ENCODE measurements at regions not wholly inside any gene's neighbourhood (a gene's known extent, or its start where the extent isn't known, plus 50 kb on each side); places are given as distances from the start of the nearest gene placed in this dataset.

DNA sequence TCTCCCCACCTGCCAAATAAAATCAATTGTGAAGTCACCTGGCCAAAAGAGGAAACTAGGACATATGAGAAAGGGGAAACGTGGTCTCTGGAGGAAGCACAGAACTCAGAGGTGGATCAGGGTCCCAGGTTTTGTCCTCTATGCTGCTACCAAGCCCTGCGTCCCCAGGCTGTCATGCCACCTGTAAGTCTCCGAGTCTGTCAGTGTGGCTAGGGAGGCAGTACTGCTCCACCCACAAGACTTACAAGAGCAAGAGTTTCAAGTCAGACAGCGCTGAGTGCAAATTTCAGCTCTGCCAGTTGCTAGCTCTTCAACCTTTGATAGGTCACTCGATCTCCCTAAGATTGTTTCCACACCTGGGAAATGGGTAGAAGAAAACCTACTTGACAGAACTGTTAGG is 98.6 kb downstream of the C1QL2 start:
- no peak for FAIRE-seq
- POLR2A ChIA-PET, result no interaction called here
- WGBS (ENCODE audit: low lambda C conversion rate), result 9% methylated on average over 5 of the region's 5 CpGs

More for the DNA sequence above, 98.6 kb downstream of the C1QL2 start:
- ATAC-seq (no peak), DNase-seq (ENCODE audit: low spot score) (no peak)
- Histone ChIP-seq H3K36me3 (replicated peaks in 1 of 2; ENCODE audit: control insufficient read depth in 1 of 2, insufficient read depth in 2 of 2, low read length in 2 of 2) (no peaks in the 10 kb centered on the region), H3K27ac (ENCODE audit: extremely low read length, insufficient read depth, low read length) (no peak overlapping the region), H3K9me3 (ENCODE audit: low read length) (no peaks in the 10 kb centered on the region), H3K27me3 (ENCODE audit: control insufficient read depth in 1 of 2, insufficient read depth in 2 of 2, low read length in 2 of 2) (no peaks in the 10 kb centered on the region; a peak in 1 of 5 replicates), H2AFZ (ENCODE audit: low read length) (no peak overlapping the region), H3K4me3 (replicated peaks in 1 of 3; ENCODE audit: insufficient read depth in 1 of 3, low read depth in 2 of 3, low read length in 3 of 3) (no peak overlapping the region), H3K4me2 (ENCODE audit: low read depth, low read length) (no peak overlapping the region), H3K79me2 (ENCODE audit: insufficient read depth, low read length) (no peaks in the 10 kb centered on the region), H4K20me1 (ENCODE audit: insufficient read depth, low read length) (no peaks in the 10 kb centered on the region), H3K9ac (ENCODE audit: insufficient read depth, low read depth, low read length) (no peak overlapping the region), H3K4me1 (ENCODE audit: insufficient read depth, low read length) (no peaks in the 10 kb centered on the region)
- no TSS peak for BruUV-seq (replicated peaks)
- intact Hi-C loops (cut with micrococcal nuclease; ENCODE audit: unreplicated experiment) (no loop called here), in situ Hi-C loops (cut with HindIII; ENCODE audit: extremely low pct_ligation_motif_present, low pct_unique_long_range_greater_than_20kb) (no loop called here)
- TF ChIP-seq, protein P1, sequence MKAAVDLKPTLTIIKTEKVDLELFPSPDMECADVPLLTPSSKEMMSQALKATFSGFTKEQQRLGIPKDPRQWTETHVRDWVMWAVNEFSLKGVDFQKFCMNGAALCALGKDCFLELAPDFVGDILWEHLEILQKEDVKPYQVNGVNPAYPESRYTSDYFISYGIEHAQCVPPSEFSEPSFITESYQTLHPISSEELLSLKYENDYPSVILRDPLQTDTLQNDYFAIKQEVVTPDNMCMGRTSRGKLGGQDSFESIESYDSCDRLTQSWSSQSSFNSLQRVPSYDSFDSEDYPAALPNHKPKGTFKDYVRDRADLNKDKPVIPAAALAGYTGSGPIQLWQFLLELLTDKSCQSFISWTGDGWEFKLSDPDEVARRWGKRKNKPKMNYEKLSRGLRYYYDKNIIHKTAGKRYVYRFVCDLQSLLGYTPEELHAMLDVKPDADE (CRISPR knock-in tag; IDR thresholded peaks at IDR 0.05), result no peak
- TF ChIP-seq EHMT2 (IDR thresholded peaks at IDR 0.05; ENCODE audit: borderline replicate concordance, low read depth, low read length) (no peak), MIXL1 (CRISPR knock-in tag; IDR thresholded peaks at IDR 0.05) (no peak), PBX2 (CRISPR knock-in tag; IDR thresholded peaks at IDR 0.05) (no peak), GLI4 (CRISPR knock-in tag; IDR thresholded peaks at IDR 0.05; ENCODE audit: borderline replicate concordance) (no peak), ZNF609 (CRISPR knock-in tag; IDR thresholded peaks at IDR 0.05; ENCODE audit: borderline replicate concordance) (no peak), SIX1 (CRISPR knock-in tag; IDR thresholded peaks at IDR 0.05; ENCODE audit: borderline replicate concordance) (no peak), CBX2 (IDR thresholded peaks at IDR 0.05; ENCODE audit: low read depth, low read length) (no peak), CBX2 (CRISPR knock-in tag; IDR thresholded peaks at IDR 0.05; ENCODE audit: low read depth) (no peak), ETV5 (CRISPR knock-in tag; IDR thresholded peaks at IDR 0.05; ENCODE audit: borderline replicate concordance) (no peak), NFIB (CRISPR knock-in tag; IDR thresholded peaks at IDR 0.05; ENCODE audit: borderline replicate concordance) (no peak), TEF (CRISPR knock-in tag; IDR thresholded peaks at IDR 0.05) (no peak), ZNF720 (CRISPR knock-in tag; IDR thresholded peaks at IDR 0.05) (no peak), ZNF891 (CRISPR knock-in tag; IDR thresholded peaks at IDR 0.05) (no peak)
- TF ChIP-seq, protein P2, sequence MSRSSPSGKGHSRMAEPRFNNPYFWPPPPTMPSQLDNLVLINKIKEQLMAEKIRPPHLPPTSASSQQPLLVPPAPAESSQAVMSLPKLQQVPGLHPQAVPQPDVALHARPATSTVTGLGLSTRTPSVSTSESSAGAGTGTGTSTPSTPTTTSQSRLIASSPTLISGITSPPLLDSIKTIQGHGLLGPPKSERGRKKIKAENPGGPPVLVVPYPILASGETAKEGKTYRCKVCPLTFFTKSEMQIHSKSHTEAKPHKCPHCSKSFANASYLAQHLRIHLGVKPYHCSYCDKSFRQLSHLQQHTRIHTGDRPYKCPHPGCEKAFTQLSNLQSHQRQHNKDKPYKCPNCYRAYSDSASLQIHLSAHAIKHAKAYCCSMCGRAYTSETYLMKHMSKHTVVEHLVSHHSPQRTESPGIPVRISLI (CRISPR knock-in tag; IDR thresholded peaks at IDR 0.05; ENCODE audit: borderline replicate concordance), result no peak
- CTCF ChIA-PET (ENCODE audit: low intra/inter-chr PET ratio, low total read pairs), result no interaction called here

Measured in HepG2 (cell line).